NCI-H1930 (cell line): ENCODE measurements at regions not wholly inside any gene's neighbourhood (a gene's known extent, or its start where the extent isn't known, plus 50 kb on each side); places are given as distances from the start of the nearest gene placed in this dataset.
A peak's percentile ranks its signal among the peaks of the same experiment; 100 is the strongest.

Experiments
- DNase-seq, 2 experiments: peaks; one replicate each; lab custom pipeline; 2025; lab: John Stamatoyannopoulos, UW

DNA sequence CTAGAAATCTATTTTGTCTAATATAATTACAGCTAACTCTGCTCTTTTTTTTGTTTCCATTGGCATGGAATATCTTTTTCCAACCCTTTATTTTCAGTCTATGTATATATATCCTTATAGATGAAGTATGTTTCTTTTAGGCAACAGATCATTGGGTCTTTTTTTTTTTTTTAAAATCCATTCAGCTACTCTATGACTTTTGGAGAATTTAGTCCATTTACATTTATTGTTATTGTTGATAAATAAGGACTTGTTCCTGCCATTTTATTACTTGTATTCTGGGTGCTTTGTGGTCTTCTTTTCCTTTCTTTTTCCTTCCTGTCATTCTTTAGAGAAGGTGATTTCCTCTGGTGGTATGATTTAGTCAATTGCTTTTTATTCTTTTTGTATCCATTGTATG, 296.8 kb downstream of the SMARCA2 start:
- no peak for DNase-seq

DNA sequence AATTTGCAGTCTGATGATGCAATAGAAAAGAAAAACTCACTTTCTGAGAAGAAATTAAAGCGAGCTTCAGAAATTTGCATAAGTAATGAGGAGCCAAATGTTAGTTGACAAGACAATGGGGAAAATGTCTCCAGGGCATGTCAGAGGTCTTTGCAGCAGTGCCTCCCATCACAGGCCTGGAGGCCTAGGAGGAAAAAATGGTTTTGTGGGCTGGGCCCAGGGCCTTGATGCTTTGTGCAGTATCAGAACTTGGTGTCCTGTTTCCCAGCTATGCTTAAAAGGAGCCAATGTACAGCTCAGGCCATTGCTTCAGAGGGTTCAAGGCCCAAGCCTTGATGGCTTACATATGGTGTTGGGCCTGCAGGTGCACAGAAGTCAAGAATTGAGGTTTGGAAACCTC, 298.4 kb downstream of the SMARCA2 start:
- no peak for DNase-seq

DNA sequence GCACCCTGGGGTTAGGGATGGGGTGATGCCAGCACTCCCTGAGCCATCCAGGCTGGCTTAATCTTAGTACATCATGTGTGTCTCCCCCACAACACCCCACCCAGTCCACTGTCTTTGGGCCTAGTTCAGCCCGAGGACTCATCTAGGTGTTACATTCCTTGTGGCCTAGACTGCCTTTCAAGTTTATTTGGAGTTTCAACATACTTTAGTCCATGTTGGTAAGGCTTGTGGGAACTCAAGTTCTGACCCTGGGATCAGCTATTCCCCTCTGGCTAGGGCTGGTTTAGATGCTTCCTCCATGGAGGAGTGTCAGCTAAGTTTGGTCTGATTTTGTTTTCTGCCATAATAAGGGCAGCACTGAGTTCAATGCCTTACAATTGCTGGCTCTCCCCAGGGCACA, 302.4 kb downstream of the SMARCA2 start:
- DNase-seq, result no peak

DNA sequence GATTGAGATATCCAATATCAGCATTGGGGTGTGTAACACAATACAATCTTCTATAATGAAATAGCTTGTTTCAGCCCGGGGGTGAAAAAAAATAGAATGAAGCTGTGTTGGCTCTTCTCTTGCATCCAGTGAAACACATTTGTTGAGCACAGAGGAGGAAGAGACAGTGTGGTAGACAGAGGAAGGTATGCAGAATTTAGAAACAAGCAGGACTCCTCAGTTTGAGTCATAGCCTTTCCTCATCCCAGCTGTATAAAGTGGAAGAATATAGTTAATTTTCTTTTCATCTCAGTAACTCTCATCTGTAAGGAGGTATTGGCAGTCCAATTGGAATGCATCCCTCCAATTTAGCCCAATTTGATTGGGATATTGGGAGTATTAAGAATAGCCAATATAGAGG, 302.2 kb upstream of the VLDLR start:
- DNase-seq, result no peak

DNA sequence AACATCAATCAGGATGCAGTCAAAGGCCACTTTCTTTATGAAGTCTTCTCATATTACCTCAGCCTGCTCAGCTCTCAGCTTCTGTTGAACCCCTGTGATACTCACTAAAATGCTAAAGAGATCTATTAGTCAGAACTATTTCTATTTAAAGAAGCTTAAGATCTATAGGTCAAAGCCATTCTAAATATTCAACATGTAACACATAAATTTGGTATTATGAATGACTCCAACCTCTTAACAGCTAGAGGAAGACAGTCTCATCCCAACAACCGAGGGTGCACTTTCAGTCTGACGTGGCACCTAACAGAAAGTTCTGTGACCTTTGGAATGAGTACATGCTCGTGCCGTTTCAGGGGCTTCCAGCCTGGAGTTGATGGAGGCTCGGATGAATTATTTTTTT, 301.5 kb upstream of the VLDLR start:
- DNase-seq, result no peak

DNA sequence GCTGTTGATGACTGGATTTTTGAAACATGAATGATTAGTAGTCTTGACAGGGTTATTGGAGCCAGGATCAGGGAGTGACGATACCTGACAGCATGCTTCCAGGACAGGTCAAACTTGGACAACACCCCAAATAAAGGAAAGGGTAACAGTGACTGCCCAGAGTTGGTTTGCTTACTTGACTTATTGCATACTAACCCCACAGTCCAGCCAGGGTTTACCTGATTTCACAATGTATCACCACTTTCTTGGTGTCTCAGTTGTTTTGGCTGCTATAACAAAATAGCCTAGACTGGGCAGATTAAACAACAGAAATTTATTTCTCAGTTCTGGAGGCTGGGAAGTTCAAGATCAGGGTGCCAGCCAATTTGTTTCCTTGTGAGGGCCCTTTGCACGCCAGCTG, 301.0 kb upstream of the VLDLR start:
- no peak for DNase-seq

DNA sequence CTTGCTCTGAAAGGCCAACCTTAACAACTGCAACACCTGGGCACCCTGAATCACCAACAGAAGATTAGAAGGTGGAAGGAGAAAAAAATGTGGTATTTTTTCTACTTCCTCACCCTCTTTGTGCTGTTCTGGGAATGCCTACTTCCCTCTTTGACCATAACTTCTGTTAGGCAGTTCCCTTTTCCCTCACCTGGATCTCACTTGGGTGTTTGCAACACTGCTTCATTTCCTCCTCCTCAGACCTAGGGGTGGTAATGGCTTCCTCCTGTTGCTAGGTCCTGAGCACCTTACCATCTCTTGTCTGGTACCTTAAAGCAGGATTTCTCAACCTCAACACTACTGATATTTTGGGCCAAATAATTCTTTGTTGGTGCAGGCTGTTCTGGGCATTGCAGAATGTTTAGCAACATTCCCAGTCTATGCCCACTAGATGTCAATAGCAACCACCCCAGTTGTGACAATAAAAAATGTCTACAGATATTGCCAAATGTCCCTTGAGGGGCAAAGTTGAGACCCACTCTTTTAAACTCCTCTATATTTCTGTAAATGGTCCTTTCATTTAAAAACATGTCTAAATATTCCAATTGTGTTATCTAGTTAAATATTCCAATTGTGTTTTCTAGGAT, 300.0 kb upstream of the VLDLR start:
- no peak for DNase-seq

DNA sequence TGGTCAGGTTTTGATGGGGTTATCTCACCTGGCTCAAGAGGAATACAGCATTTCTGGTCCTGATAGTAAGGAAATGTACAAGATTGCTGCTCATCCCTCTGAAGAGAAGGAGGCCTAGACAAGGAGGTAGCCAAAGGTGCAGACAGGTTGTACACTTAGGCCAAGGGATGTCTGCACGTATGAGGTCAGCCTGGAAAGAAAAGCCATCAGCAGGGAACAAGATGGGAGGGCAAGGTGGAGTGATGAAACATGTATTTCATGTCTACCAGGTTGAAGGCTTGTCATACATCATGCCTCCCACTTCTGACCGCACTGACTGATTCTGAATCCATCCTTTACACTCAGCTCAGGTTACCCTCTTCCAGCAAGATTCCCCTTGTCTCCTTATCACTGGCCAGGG, 296.8 kb upstream of the VLDLR start:
- DNase-seq, result no peak

DNA sequence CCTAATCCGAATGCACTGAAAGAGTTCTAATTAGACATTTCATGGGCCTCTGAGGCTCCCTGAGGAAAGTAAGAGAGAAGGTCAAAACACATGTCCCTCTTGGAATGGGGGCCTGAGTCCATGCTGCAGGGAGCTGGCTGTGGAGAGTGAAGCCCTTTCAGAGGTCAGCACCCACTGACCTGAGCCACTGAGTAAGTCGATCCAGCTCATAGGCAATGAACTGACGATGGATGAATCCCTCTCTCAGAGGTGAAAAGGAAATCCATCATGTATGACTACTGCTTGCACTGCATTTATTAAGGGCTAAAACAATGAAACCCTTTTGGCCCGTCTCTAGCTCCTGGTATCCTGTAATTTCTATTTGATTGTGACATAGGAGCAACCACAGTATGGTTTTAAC, 288.9 kb upstream of the VLDLR start:
- no peak for DNase-seq

DNA sequence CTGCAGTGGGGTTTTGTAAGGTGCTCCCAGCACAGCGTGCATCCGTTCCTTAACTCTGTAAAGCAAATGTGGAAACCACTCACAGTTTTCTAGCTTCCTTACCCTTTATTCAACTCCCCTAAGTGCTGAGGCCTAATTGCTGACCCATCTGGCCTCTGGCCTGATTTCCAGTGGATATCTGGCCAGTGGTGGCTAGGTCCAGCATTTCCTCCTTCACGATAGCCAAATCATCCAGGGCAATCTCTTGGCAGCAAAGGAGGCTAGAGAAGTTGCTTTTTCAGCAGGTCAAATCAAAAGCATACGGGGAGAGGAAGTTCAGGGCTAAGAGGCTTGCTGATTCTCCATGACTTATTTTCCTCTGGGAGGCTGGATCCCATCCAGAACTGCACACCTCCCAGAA, 286.3 kb upstream of the VLDLR start:
- DNase-seq, result no peak

DNA sequence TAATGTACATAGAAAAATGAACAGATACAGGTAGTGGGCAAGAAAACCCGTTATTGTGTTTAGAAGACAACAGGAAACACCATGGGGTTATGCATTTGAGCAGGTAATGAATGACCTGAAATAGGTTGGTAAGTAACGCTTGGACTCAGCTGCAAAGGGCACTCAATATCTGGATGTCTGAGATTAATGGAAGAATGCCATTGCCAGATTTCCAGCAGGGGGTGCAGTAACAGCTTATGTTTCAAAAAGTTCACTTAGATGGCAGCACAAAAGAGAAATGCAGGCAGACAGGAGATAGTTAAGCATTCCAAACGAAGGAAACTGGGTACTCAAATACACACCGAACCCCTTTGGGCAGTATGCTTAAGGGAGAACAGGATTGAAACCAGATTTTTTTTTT, 285.5 kb upstream of the VLDLR start:
- DNase-seq, result peak in 1 of 2 experiments; percentile 25

DNA sequence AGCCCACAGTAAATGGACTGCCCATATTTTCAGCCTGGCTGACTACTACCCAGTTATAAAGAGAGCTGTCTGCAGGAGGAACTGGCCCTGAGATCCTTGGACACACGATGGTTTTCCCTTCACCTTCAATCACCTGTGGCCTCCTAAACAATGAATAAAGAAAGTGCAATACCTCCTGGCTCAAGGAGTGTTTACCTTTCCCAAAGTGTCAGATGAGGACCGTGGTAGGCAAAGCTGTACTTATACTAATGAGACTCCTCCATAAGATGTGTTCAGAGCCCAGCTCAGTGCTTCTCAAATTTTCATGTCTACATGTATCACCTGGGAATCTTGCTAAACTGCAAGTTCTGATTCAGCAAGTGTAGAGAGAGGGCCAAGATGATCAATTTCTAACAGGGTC, 284.5 kb upstream of the VLDLR start:
- DNase-seq, result no peak

DNA sequence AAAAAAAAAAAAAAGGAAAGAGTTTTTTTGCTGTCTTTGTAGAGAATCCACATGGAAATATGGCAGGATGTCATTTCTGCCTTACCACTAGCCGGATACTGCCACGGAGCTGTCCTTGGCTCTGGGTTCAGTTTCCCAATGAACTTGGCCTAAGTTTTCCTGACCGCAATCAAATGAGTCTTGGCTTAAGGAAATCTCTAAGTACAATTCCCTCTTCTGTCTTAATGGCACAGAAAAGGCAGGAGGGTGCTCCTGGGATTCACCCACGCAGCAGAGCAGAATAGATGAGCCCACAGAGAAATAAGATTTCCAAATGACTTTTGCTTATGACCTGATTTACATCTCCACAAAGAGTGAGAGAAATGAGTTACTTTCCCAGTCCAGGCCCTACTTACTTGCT, 284.0 kb upstream of the VLDLR start:
- DNase-seq, result no peak

DNA sequence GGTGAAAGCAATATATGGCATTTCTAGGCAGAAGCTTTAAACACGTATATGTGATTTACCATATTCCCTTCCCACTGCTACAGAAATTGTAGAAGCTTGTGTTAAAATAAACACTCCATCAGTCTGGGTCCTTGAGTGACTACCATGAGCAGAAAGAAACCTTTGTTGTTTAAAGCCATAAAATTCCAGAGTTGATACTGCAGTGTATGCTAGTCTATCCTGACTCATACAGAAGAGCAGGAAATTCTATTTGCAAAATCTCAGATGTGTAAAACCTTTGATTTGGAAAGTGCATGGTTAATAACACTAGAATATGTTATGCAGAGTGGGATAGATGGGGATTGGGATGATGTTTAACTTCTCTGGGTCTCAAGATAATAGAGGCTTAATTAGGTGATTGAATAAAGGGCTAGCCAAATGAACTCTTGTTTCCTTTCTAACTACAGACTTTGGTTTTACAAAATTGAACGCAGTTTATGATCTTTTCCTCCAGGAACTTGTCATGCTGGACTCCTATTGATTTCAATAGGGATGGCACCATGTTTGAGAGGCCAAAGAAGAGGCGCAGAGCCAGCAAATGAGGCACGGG, 282.7 kb upstream of the VLDLR start:
- no peak for DNase-seq

DNA sequence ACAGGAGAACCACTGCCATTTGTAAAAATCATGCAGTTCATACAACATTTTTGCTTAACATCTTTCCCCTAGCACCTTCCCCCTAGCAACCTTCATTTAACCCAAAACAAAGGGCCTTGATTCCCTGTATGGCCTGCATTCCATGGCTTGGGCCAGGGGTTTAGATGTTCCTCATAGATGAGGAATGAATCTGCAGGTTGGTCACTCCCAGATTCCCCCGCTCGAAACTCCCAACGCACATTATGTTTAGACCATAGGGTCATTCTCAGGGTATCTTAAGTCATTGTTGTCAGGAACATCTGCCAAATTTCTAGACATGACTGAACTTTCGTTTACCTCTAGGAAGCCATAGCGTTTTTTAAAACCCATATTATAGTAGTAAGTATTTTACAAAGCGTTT, 282.2 kb upstream of the VLDLR start:
- no peak for DNase-seq

DNA sequence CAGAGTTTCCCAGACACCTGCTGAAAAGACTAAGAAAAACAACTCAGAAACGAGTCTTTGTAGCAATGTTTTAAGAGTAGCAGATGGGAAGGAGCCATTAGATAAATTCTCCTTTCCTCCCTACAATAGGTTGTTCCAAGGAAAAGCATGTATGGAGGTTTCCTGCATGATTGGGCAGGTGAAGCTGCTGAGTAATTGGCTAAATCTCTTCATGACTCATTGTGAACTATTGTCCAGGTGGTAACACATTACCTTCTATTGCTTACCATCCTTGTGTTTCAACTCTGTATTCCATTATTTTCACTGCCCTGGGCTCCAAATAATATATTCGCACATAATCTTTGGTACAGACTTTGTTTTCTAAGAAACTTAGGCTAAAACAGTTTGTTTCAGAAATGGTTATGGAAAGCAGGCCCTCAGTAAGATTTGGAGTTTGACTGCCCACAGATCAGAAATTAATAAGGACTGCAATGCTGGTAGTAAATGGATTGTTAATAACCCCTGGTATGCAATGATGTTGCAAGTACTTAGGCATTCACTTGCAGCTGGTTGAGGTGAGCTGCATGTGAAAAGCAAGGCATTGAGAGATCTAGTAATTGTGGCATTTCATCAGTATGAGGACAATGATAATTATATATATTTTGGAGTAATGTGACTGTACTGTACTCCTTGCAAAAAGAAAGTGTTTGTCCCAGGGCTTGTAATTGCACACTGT, 281.4 kb upstream of the VLDLR start:
- no peak for DNase-seq

DNA sequence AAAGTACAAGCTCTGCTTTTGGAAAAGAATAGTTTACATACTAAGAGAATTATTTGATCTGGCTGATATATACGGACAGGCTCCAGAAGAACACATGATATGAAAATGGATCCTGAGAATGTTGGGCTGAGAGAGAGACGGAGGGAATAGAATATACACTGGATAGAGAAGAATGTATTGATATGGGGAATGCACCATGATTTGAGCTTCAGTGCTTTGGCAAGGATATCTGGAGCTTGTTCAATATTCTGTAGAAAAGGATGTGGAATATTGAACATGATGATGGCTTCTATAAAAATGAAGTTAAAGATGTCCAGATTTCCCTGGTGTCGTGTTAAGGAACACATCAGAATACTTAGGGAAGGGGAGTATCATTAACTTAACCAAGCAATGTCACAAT, 280.5 kb upstream of the VLDLR start:
- no peak for DNase-seq

DNA sequence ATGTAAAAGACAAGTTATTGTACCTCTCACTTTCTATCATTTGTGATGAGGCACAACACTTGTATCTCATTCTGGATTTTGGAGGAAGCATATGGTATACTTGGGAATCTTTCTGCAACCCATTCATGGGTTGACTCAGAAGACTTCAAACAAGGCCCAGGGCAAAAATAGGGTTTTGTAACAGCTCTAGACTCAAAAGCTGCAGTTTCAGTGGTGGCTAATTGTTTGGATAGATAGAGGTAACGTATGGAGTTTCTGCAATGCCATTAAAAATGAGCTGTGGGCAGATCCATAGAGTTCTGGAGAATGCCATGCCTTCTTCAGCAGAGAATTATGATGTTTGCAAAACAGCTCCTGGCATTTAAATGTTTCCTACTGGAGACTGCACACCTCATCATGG, 279.6 kb upstream of the VLDLR start:
- no peak for DNase-seq

DNA sequence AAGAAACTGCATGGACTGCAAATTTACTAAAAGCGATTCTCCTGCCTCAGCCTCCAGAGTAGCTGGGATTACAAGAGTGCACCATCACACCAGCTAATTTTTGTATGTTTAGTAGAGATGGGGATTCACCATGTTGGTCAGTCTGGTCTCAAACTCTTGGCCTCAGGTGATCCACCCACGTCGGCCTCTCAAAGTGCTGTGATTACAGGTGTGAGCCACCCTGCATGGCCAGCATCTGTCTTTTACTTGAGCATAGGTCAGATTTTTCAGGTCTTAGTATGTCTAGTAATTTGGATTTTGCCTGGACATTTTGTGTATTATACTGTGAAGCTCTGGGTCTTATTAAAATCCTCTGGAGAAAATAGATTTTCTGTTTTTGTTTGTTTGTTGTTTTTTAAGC, 277.8 kb upstream of the VLDLR start:
- DNase-seq, result no peak

DNA sequence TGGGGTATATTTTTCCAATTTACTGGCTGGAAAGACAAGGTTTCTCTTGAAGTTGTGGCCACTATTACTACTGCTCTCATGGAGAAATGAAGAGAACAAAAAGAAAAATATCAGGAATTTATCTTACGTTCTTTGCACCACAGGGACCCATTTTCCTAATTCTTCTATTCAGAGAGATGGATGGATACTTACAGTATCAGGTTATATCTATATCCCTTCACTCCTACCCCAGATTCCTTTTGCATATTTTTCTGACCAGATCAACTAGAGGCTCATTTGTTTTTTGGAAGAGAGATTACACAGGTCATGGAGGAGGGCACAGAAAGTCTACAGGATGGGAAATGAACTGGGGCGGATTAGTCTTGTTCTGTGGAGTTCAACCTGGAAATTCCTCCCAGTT, 277.2 kb upstream of the VLDLR start:
- DNase-seq, result no peak

DNA sequence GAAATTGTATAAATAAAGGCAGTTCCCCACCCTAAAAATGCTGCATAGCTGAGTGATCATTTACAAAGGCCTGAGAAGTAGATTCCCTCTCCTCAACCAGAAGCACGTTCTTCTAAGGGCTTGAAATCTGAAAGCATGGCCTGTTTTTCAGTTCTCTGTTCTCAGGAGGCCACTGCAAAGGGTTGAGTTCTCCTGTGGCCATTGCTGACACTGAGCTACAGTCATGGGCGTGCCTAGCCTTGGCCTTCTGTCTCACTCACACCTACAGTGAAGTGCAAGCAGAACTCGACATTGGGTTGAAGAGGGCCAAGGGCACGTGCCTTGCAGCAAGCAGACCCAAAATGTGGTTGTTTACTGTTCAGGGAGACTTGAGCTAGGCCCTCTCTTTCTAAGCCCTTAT, 276.6 kb upstream of the VLDLR start:
- no peak for DNase-seq

DNA sequence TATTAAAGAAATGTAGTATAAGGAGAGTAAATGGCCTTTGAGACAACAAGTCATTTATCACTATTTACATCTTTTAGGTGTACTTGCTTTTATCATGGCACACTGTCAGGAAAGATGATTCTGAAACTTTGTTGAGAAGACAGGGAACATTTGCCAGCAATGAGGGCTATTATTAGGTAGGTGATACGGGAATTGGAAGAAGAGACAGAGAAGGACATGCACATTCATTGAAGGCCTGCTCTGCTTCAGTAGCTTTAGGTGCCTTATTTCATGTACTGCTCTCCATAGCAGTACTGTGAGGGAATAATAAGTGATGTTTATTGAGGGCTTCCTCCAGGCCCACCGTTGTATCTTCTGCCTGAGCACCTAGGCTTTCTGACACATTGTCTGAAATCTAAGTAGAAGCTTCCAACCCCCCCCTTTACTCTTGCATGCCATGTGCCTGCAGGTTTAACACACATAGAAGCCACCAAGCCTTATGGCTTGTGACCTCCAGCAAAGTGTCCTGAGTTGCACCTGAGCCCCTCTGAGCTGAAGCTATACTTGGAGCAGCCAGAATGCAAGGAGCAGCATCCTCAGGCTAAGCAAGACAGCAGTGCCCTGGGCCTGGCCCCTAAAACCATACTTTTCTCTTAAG, 275.2 kb upstream of the VLDLR start:
- no peak for DNase-seq

DNA sequence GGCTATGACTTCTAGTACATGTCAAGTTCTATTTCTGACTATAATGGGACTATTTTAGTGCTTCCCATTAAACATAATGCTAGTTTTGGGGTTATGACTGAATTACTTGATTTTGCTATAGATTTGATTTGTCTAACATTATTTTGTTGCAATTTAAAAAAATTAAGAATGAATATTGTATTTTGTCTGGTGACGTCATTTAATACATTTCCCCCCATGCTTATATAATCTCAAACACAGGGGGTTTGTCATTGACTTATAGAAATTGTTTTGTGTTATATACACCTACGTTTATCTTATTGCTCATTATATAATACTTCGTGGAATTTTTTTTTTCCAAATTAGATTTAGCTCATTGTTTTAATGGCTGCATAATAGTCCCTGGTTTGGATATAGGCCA, 270.3 kb upstream of the VLDLR start:
- no peak for DNase-seq
